PC-9 (cell line): ENCODE measurements at regions not wholly inside any gene's neighbourhood (a gene's known extent, or its start where the extent isn't known, plus 50 kb on each side); places are given as distances from the start of the nearest gene placed in this dataset.

Source experiments
- CTCF ChIP-seq: fragments of 200-600 bp; sonication (generic); conservative IDR thresholded peaks from 2 replicates; pipeline ENCODE4 v1.6.1; 2017; ENCODE audit warnings: mixed run types, antibody characterized with exemption, mild to moderate bottlenecking, moderate library complexity
- EZH2 ChIP-seq: fragments of 200-600 bp; sonication (generic); IDR thresholded peaks from 2 replicates; pipeline ENCODE4 v1.8.0; 2017; ENCODE audit warnings: antibody characterized with exemption, low read depth

- no peak for TF ChIP-seq CTCF
- TF ChIP-seq EZH2, result no peak
Observed at GRCh38 chr10:34906067-34906965, 91.2 kb upstream of the PARD3 start.
